Lung (tissue), 11 donors: ENCODE measurements at regions not wholly inside any gene's neighbourhood (a gene's known extent, or its start where the extent isn't known, plus 50 kb on each side); places are given as distances from the start of the nearest gene placed in this dataset.

Experiments used
- ATAC-seq: fragments of 200-7000 bp; cut with Tn5 transposase; one replicate; pipeline ENCODE4 v1.9.1; 2020; ENCODE audit warnings: moderate number of reproducible peaks; ENCODE audit not compliant: insufficient read depth, low FRiP score
- DNase-seq, 3 donors: peaks; one replicate each; pipeline ENCODE4 v3.0.0-alpha.2; 2013 to 2017
- H3K27ac ChIP-seq, 2 donors: one replicate each; pipeline ENCODE4 v1.5.1; 2013; ENCODE audit warnings: mild to moderate bottlenecking in 2 of 2, moderate library complexity in 2 of 2, control low read depth in 1 of 2, inconsistent platforms in 1 of 2, low read depth in 1 of 2, low read length in 1 of 2
- H3K27me3 ChIP-seq, 3 donors: one replicate each; pipeline ENCODE4 v1.5.1; 2013; ENCODE audit warnings: low read length in 2 of 3; ENCODE audit not compliant: control insufficient read depth in 3 of 3, insufficient read depth in 3 of 3
- H3K36me3 ChIP-seq, 4 donors: one replicate each; pipeline ENCODE4 v1.5.1; 2013; ENCODE audit warnings: low read length in 4 of 4, mild to moderate bottlenecking in 1 of 4, moderate library complexity in 1 of 4; ENCODE audit not compliant: control insufficient read depth in 4 of 4, insufficient read depth in 4 of 4
- H3K4me1 ChIP-seq, 5 donors: one replicate each; pipeline ENCODE4 v1.5.1; 2013; ENCODE audit warnings: low read length in 5 of 5, mild to moderate bottlenecking in 2 of 5, moderate library complexity in 1 of 5; ENCODE audit not compliant: control insufficient read depth in 5 of 5, insufficient read depth in 5 of 5
- H3K4me3 ChIP-seq: one replicate; pipeline ENCODE4 v1.5.1; 2013; ENCODE audit warnings: mild to moderate bottlenecking, control low read depth, moderate library complexity
- H3K9ac ChIP-seq, 2 donors: one replicate each; pipeline ENCODE4 v1.5.1; 2013; ENCODE audit warnings: low read length in 2 of 2, control low read depth in 1 of 2; ENCODE audit not compliant: insufficient read depth in 1 of 2
- H3K9me3 ChIP-seq, 4 donors: one replicate each; pipeline ENCODE4 v1.5.1; 2013; ENCODE audit warnings: low read length in 3 of 4, mild to moderate bottlenecking in 1 of 4, moderate library complexity in 1 of 4; ENCODE audit not compliant: control insufficient read depth in 4 of 4, insufficient read depth in 3 of 4
- WGBS, 2 donors: extraction: QIAGEN DNeasy Blood & Tissue Kit; methylation state at CpG; one replicate each; pipeline ENCODE4 v1.1.7; 2013; 5-methylcytosine and 5-hydroxymethylcytosine counted together
- TF ChIP-seq, protein P1 (sequence below): IDR thresholded peaks from 2 replicates; pipeline ENCODE4 v1.5.1; 2012; ENCODE audit warnings: mild to moderate bottlenecking; ENCODE audit errors: control extremely low read depth, extremely low read depth
- donor health status: control.
- donor health status: control.
- donor health status: Bipolar disorder and iron deficiency.
- donor health status: healthy.
- donor health status: DM: yes; HTN: yes; CAD: no.

GRCh38 chr18:45517181-45517741 lies 98.0 kb upstream of the SLC14A2 start:
- TF ChIP-seq, protein P1, sequence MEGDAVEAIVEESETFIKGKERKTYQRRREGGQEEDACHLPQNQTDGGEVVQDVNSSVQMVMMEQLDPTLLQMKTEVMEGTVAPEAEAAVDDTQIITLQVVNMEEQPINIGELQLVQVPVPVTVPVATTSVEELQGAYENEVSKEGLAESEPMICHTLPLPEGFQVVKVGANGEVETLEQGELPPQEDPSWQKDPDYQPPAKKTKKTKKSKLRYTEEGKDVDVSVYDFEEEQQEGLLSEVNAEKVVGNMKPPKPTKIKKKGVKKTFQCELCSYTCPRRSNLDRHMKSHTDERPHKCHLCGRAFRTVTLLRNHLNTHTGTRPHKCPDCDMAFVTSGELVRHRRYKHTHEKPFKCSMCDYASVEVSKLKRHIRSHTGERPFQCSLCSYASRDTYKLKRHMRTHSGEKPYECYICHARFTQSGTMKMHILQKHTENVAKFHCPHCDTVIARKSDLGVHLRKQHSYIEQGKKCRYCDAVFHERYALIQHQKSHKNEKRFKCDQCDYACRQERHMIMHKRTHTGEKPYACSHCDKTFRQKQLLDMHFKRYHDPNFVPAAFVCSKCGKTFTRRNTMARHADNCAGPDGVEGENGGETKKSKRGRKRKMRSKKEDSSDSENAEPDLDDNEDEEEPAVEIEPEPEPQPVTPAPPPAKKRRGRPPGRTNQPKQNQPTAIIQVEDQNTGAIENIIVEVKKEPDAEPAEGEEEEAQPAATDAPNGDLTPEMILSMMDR = no peak
- no peak overlapping the region for H3K9ac ChIP-seq
- no peaks in the 10 kb centered on the region for H3K9me3 ChIP-seq
- no peaks in the 10 kb centered on the region for H3K36me3 ChIP-seq
- H3K27me3 ChIP-seq = no peaks in the 10 kb centered on the region
- H3K4me3 ChIP-seq = no peak overlapping the region
- ATAC-seq = no peak
- peak; percentile 34 to 47 (median 45) for DNase-seq
- peaks cover 0 to 25% (median 11%) of the 10 kb centered on the region in 5 donors for H3K4me1 ChIP-seq
- 59 to 79% methylated on average over 11 of the region's 11 CpGs for WGBS, 2 donors
- peak overlapping the region in 1 of 2 donors; percentile 75 for H3K27ac ChIP-seq

DNA sequence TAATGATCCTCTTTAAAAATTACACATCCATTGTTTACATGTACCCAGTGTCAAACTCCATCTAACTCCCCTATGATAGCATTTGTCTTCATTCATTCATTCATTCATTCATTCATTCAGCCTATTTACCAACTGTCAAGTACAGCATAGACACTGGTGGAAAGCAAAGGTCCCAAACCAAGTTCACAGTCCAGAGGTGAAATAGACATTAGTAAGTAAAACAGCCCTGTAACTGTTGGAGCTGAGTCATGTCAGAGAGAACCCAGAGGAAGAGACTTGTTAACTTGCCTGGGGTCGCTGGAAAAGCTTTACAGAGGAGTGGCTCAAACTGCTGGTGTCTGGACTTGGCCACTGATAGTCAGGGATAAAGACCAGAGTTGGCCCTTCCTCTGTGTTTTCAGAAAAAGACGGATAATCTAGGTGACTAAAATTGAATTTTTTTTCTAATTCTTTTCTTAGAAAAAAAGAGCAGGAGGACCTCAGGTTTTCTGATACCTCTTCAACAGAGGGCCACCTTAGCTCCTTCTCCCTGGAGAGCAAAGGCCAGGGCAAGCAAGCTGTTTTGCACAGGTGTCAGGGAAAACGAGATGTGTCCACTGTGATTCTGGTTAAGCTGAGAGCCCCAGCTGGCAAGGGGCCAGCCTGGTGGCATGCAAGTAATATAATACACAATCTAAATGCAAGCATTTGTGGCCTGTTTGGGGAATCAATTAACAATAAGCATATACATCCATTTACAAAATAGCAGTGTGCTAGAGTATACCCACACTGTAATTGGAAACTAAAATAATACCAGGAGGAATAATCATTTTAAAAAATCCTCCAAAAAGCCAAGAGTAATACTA lies 96.7 kb upstream of the SLC14A2 start:
- no peaks in the 10 kb centered on the region for H3K27me3 ChIP-seq
- H3K4me1 ChIP-seq = peaks cover 0 to 32% (median 11%) of the 10 kb centered on the region in 5 donors
- no peaks in the 10 kb centered on the region for H3K9me3 ChIP-seq
- DNase-seq = no peak
- 30 to 42% methylated on average over 3 of the region's 3 CpGs for WGBS, 2 donors
- no peak overlapping the region for H3K4me3 ChIP-seq
- ATAC-seq = no peak
- H3K27ac ChIP-seq = peak overlapping the region in 1 of 2 donors; percentile 15
- TF ChIP-seq, protein P1 = no peak
- H3K36me3 ChIP-seq = no peaks in the 10 kb centered on the region
- no peak overlapping the region for H3K9ac ChIP-seq

DNA sequence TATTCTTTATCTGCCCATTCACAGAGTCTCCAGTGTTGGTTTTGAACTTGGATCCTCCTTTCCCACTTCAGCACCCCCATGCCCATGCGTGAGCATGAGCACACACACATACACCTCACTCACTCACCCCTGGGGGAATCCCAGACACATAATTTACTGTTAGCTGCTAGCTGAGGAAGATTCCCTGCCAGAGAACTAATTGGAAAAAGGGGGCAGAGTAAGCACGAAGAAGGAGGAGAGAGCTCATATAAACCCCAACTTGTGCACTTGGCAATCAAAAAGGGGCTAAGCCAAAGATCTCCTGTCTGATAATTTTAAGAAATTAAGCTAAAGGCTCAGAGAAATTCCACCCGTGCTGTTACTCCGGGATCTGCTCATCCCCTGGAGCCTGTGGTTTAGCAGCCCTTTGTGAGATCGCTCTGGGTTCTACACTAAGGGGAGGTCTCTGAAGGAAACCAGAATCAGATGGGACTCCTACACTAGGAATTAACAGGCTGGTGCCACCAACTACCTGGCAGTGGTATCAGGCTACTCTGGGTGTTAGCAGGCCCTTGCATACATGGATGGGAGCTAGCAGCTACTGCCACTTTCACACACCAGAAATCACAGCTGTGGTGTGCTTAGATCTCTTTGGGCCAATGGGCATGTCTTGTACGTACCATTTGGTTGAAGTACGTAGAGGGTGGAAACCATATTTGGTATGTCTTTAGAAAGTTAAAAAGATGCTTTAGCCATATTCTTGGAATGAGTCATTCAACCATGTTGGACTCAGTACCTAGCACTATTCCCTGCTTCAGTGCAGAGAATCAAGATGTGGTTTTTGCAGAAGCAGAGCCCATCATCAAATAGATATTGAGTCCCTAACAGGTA lies 95.6 kb upstream of the SLC14A2 start:
- Histone ChIP-seq H3K9ac (no peak overlapping the region), H3K36me3 (no peaks in the 10 kb centered on the region), H3K4me3 (no peak overlapping the region), H3K27me3 (no peaks in the 10 kb centered on the region), H3K9me3 (no peaks in the 10 kb centered on the region), H3K4me1 (peaks cover 0 to 32% (median 11%) of the 10 kb centered on the region in 5 donors), H3K27ac (peak overlapping the region in 1 of 2 donors; percentile 35)
- WGBS, 2 donors = 86 to 88% methylated on average over 7 of the region's 7 CpGs
- TF ChIP-seq, protein P1 = no peak
- DNase-seq (no peak), ATAC-seq (no peak)
